Suprapubic skin (tissue), 4 donors: ENCODE measurements at regions not wholly inside any gene's neighbourhood (a gene's known extent, or its start where the extent isn't known, plus 50 kb on each side); places are given as distances from the start of the nearest gene placed in this dataset.

ENCODE experiments used
- POLR2A ChIP-seq, 2 donors: fragments of 450-650 bp; IDR thresholded peaks; one replicate each; pipeline ENCODE4 v1.6.1; 2017; ENCODE audit warnings: antibody characterized with exemption in 2 of 2, mild to moderate bottlenecking in 2 of 2, moderate library complexity in 2 of 2
- POLR2AphosphoS5 ChIP-seq, 3 donors: sonication (generic); formaldehyde crosslinking; IDR thresholded peaks; one replicate each; pipeline ENCODE4 v1.6.1; 2017; ENCODE audit warnings: antibody characterized with exemption in 3 of 3
- TF ChIP-seq, protein P1 (sequence below), 2 donors: fragments of 200-600 bp in 1 of 2; fragments of 450-650 bp in 1 of 2; sonication (generic) in 1 of 2; IDR thresholded peaks; one replicate each; pipeline ENCODE4 v1.5.1; 2016 to 2019; ENCODE audit warnings: antibody characterized with exemption in 2 of 2, mild to moderate bottlenecking in 1 of 2, moderate library complexity in 1 of 2

DNA sequence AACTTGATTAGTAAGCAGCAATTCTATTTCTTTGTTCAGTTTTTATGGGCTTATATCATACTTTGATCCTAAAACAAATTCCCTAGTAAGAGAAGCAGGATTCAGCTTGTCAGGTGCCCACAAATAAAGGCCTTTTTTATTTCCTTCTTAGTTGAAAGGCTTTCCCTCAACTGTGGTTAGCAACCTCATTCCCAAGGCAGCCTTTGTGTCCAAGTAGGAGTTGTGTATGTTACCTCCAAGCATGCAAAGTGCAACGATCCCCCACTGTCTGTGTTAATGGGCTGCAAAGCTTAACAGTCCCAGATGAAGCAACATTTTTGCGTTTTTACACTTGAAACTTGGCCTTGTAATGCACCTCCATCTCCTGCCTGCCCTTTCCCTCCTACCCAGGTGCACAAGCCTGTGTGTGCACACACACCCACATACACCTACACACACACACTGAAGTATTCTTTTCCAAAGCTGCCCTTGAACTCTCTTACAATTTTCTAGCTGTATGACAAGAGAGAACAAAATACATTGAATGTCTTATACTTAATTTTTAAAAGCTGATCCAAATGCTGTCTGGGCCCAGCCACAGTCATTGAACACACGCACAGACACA is 278.2 kb downstream of the SNX13 start:
- TF ChIP-seq, protein P1, sequence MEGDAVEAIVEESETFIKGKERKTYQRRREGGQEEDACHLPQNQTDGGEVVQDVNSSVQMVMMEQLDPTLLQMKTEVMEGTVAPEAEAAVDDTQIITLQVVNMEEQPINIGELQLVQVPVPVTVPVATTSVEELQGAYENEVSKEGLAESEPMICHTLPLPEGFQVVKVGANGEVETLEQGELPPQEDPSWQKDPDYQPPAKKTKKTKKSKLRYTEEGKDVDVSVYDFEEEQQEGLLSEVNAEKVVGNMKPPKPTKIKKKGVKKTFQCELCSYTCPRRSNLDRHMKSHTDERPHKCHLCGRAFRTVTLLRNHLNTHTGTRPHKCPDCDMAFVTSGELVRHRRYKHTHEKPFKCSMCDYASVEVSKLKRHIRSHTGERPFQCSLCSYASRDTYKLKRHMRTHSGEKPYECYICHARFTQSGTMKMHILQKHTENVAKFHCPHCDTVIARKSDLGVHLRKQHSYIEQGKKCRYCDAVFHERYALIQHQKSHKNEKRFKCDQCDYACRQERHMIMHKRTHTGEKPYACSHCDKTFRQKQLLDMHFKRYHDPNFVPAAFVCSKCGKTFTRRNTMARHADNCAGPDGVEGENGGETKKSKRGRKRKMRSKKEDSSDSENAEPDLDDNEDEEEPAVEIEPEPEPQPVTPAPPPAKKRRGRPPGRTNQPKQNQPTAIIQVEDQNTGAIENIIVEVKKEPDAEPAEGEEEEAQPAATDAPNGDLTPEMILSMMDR (IDR thresholded peaks at IDR 0.05) = no peak
- TF ChIP-seq POLR2AphosphoS5 (IDR thresholded peaks at IDR 0.05) = no peak
- TF ChIP-seq POLR2A (IDR thresholded peaks at IDR 0.05) = no peak
